ENCODE measurements at regions not wholly inside any gene's neighbourhood (a gene's known extent, or its start where the extent isn't known, plus 50 kb on each side); places are given as distances from the start of the nearest gene placed in this dataset.

DNA sequence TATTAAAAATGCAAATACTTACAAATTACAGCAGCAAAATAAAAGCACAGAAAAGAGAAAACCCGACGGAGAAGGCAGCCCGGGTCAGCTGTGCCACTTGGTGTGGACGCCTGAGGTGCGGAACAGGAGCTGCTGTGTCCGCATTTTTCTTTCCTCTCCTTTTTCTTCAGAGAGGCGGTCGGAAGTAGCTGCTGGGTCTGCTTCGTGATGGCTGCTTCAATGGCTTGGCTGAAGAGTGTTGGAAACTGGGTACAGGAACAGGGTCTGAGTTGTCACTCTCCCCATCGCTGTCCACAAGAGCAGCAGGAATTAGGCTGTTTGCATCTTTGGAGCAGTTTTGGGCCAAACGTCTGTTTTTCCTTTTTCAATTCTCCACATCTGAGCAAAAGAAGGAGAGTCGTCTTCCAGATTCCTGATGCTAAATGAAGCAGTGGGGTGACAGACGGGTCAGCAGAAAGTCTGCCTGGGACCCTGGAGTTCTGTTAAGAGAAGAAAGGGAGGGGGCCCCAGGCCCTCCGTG lies 53.5 kb upstream of the ARL8B start:
- DNase-seq (ENCODE audit: extremely low read depth, low read depth): no peak

DNA sequence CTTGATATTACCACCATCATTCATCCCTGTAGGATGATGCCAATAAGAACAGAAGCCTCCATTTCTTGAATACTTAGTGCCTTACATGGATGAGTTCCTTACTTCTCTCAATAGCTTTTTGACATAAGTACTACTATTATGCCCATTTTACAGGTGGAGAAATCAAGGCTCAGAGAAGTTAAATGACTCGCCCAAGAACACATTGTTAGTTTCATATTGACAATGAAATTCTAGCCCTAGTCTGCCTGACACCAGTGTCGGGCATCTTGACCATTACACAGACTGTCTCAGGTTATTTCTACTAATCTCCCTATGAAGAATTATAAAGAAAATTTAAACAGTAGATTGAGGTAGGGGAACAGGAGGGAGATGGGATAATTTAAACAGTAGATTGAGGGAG lies 52.5 kb upstream of the ARL8B start:
- no peak for DNase-seq (ENCODE audit: extremely low read depth, low read depth)

DNA sequence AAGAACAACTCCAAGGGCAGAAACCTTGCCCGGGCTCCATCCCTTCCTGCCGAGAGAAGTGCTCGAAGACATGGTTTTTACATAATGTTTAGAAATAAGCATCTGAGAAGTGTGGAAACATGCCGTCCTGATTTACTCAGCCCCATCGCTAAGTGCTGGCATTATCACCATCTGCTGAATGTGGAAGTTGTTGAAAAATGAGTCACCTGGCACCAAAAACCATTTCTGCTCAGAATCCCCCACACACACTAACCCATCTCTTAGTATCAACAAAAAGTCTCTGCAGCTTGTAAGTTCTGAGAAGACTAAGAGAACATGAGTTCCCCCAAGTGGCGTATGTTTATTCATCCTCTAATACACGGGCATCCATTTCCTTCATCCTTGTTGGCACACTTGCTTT lies 51.0 kb upstream of the ARL8B start:
- no peak for DNase-seq (ENCODE audit: extremely low read depth, low read depth)

DNA sequence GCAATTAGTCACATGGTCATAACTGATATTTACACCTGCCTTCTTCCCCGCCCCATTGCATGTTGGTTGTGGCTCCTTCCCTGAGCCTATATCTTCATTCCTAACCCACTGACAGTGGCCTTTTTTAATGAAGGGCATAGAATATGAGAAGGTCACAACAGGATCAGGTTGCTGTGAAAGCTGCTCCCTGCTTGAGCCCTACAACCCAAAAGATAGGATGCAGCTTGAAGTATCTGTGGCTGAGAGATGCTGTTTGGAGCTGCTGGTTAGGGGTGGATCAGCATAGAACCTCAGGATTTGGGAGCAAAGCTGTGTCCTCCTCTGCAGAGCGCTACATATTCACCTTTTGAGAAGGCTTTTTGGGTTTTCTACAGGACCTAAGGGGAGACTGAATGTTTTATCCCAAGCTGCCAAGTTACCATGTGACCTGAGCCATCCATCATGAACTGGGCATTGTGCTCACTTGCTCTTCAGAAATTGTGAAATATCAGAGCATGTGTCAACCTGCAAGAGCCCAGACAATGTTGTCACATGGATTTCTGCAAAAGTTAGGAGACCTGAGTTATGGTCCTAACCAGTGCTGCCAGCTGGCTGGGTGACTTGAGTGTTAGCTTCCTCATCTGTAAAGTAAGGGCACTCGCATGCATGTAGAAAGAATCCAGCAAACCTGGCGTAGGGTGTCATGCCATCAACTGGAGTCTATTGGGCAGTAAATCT lies 49.8 kb upstream of the ARL8B start:
- DNase-seq (ENCODE audit: extremely low read depth, low read depth): no peak

All from NCI-H460 (cell line).